ENCODE measurements at regions not wholly inside any gene's neighbourhood (a gene's known extent, or its start where the extent isn't known, plus 50 kb on each side); places are given as distances from the start of the nearest gene placed in this dataset.

DNA sequence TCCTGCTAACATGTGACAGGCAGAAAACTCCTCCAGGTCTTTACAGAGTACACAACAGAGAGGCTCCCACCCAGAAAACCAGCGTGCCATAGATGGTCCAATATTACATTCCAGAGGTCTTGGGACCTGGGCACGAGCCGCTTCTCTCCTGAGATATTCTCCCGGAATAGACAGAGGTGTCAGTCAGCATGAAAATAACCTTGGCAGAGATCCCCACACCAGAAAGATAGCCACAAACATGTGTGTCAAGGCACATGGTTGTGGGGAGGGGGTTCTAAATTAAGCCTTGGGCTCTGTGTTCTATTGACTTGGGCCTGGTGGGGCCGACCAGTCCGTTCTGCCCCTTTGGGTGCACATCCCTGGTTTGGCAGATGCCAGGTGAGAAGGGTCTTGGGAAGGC lies 78.4 kb downstream of the BOD1 start:
- no peak for TF ChIP-seq CTCF (IDR thresholded peaks at IDR 0.05)
- DNase-seq: no peak
- peaks cover 21% of the 10 kb centered on the region for H3K27me3 Mint-ChIP-seq (ENCODE audit: insufficient read depth)
- H3K4me3 Mint-ChIP-seq: no peak overlapping the region
- no peaks in the 10 kb centered on the region for H3K9me3 Mint-ChIP-seq
- H3K4me1 Mint-ChIP-seq (ENCODE audit: low read depth): peaks cover 6% of the 10 kb centered on the region; the same call in 1 of the 2 replicates
- H3K36me3 Mint-ChIP-seq (ENCODE audit: low read depth): no peaks in the 10 kb centered on the region
- no peak overlapping the region for H3K27ac Mint-ChIP-seq

DNA sequence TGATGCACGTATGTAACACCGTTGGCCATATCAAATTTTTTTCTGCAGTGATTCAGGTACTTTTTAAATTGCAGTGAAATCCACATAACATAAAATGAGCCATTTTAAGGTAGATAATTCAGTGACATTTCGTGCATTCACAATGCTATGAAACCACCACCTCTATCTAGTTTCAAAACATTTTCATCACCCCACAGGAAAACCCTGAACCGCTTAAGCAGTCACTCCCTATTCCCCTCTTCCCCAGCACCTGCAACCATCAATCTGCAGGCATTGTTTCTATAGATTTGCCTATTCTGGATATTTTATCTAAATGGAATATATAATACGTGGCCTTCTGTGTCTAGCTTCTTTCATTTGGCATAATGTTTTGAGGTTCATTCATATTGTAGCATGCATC lies 79.2 kb downstream of the BOD1 start:
- Mint-ChIP-seq H3K27ac (no peak overlapping the region), H3K4me1 (ENCODE audit: low read depth) (peaks cover 6% of the 10 kb centered on the region; the same call in 1 of the 2 replicates), H3K9me3 (no peaks in the 10 kb centered on the region), H3K27me3 (ENCODE audit: insufficient read depth) (peaks cover 19% of the 10 kb centered on the region), H3K36me3 (ENCODE audit: low read depth) (no peaks in the 10 kb centered on the region), H3K4me3 (no peak overlapping the region)
- no peak for DNase-seq
- TF ChIP-seq CTCF (IDR thresholded peaks at IDR 0.05): no peak

DNA sequence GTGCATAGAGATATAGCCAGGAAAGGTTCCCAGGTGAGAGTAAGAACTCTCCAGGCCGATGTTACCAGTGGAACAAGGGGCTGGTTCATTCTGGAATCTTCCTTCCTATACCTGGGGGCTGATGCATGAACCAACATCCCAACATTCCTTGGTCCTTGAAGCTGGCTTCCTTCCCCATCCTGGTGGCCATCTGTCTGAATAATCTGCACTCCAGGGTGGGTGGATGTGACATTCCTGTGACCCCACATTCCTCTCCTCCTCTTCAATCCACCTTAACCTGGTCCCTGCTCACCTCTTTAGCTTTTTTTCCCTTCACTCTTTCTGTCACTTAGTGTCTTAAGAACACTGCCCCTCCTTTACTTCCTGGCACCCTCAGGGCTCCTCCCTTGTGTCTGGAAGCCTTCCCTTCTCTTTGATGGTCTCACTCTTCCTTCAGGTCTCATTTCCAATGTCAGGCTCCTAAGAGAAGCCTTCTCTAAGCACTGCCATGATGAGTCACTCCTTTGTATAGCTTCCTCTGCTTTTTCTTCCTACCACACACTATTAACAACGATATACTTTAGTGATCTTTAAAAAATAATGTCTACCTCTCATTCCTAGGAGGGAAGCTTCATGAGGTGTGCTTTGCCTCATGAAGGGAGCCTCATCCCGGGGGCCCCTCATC lies 80.3 kb downstream of the BOD1 start:
- H3K27ac Mint-ChIP-seq: no peak overlapping the region
- H3K9me3 Mint-ChIP-seq: no peaks in the 10 kb centered on the region
- no peak for DNase-seq

DNA sequence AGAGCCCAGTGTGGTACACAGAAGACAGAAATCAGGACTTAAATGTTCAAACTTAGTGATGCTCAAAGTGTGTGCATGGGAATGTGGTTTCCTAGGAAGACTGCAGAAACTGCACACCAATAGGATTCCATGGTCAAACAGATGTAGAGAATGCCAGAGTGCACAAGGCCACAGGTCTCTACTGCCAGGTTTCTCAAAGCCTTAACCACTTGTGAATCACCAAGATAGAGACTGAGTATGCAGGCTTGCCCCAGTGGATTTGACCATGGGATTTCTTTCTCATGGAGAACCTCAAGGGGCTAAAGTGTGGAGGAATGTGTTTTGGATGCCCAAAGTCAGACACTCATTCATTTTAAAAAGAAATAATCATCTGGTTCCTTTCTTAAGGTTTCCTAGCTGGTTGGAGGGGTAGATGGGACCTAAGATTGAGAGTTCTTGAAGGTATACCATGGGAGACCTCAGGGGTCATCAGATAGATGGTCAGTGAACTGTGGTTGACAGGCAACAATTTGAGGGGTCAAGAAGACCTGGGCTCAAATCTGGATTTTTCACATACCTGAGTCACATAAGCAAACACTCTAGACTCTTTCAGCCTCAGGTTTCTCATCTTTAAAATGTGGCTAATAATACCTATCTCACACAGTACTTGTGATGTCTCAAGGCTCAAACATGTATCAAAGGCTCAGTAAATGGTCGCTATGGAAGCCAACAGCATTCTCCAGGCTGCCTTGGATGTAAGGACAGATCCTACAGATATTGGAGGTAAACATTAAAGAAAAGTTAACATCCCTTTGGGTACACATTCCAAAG lies 81.1 kb downstream of the BOD1 start:
- Mint-ChIP-seq H3K27me3 (ENCODE audit: insufficient read depth) (peaks cover 11% of the 10 kb centered on the region), H3K9me3 (no peaks in the 10 kb centered on the region), H3K36me3 (ENCODE audit: low read depth) (no peaks in the 10 kb centered on the region), H3K27ac (no peak overlapping the region), H3K4me3 (no peak overlapping the region), H3K4me1 (ENCODE audit: low read depth) (peaks cover 6% of the 10 kb centered on the region; the same call in 1 of the 2 replicates)
- TF ChIP-seq CTCF (IDR thresholded peaks at IDR 0.05): no peak
- DNase-seq: no peak

More for the DNA sequence above, 80.3 kb downstream of the BOD1 start:
- no peak for TF ChIP-seq CTCF (IDR thresholded peaks at IDR 0.05)
- H3K36me3 Mint-ChIP-seq (ENCODE audit: low read depth): no peaks in the 10 kb centered on the region
- peaks cover 6% of the 10 kb centered on the region; the same call in 1 of the 2 replicates for H3K4me1 Mint-ChIP-seq (ENCODE audit: low read depth)
- H3K4me3 Mint-ChIP-seq: no peak overlapping the region
- peaks cover 13% of the 10 kb centered on the region for H3K27me3 Mint-ChIP-seq (ENCODE audit: insufficient read depth)

- no peak for TF ChIP-seq CTCF (IDR thresholded peaks at IDR 0.05)
- Mint-ChIP-seq H3K27ac (no peak overlapping the region), H3K4me1 (ENCODE audit: low read depth) (peaks cover 6% of the 10 kb centered on the region; the same call in 1 of the 2 replicates), H3K36me3 (ENCODE audit: low read depth) (no peaks in the 10 kb centered on the region), H3K27me3 (ENCODE audit: insufficient read depth) (peaks cover 11% of the 10 kb centered on the region), H3K9me3 (no peaks in the 10 kb centered on the region), H3K4me3 (no peak overlapping the region)
- DNase-seq: no peak
Observed at GRCh38 chr5:173534664-173535063, 81.8 kb downstream of the BOD1 start.

Measured in HFFc6 (cell line).